ENCODE measurements at regions not wholly inside any gene's neighbourhood (a gene's known extent, or its start where the extent isn't known, plus 50 kb on each side); places are given as distances from the start of the nearest gene placed in this dataset.
A peak's percentile ranks its signal among the peaks of the same experiment; 100 is the strongest.

GRCh38 chr3:103403191-103403590 lies 968.4 kb downstream of the ZPLD1 start:
- DNase-seq (no peak), ATAC-seq (no peak)
- Histone ChIP-seq H3K4me3 (no peak overlapping the region), H3K9me3 (no peaks in the 10 kb centered on the region), H3K27me3 (no peaks in the 10 kb centered on the region), H3K27ac (no peak overlapping the region), H3K36me3 (no peaks in the 10 kb centered on the region), H3K4me1 (no peaks in the 10 kb centered on the region)
- no peak for TF ChIP-seq CTCF (IDR thresholded peaks at IDR 0.05)
- intact Hi-C loops (cut with DNase I) = no loop called here

GRCh38 chr3:103406320-103406850 lies 971.6 kb downstream of the ZPLD1 start:
- intact Hi-C loops (cut with DNase I) = no loop called here
- no peaks in the 10 kb centered on the region for H3K36me3 ChIP-seq
- ATAC-seq = no peak
- no peaks in the 10 kb centered on the region for H3K4me1 ChIP-seq
- no peak for DNase-seq
- H3K4me3 ChIP-seq = no peak overlapping the region
- H3K9me3 ChIP-seq = no peaks in the 10 kb centered on the region
- no peaks in the 10 kb centered on the region for H3K27me3 ChIP-seq
- no peak for TF ChIP-seq CTCF (IDR thresholded peaks at IDR 0.05)
- H3K27ac ChIP-seq = no peak overlapping the region

- peaks cover 0 to 3% of the 10 kb centered on the region in 2 donors for H3K9me3 ChIP-seq
- H3K4me3 ChIP-seq = no peak overlapping the region
- no peak overlapping the region for H3K27ac ChIP-seq
- no peak for TF ChIP-seq CTCF (IDR thresholded peaks at IDR 0.05)
- intact Hi-C loops (cut with DNase I) = no loop called here
- no peaks in the 10 kb centered on the region for H3K4me1 ChIP-seq
- ATAC-seq = no peak
- H3K36me3 ChIP-seq = no peaks in the 10 kb centered on the region
- no peaks in the 10 kb centered on the region for H3K27me3 ChIP-seq
- DNase-seq = peak in 1 of 4 donors; percentile 56
Observed at GRCh38 chr3:103410231-103410630, 975.4 kb downstream of the ZPLD1 start.

- ATAC-seq (no peak), DNase-seq (no peak)
- Histone ChIP-seq H3K4me3 (no peak overlapping the region), H3K27me3 (no peaks in the 10 kb centered on the region), H3K9me3 (peaks cover 0 to 13% of the 10 kb centered on the region in 2 donors), H3K36me3 (no peaks in the 10 kb centered on the region), H3K4me1 (no peaks in the 10 kb centered on the region), H3K27ac (no peak overlapping the region)
- TF ChIP-seq CTCF (IDR thresholded peaks at IDR 0.05) = no peak
- intact Hi-C loops (cut with DNase I) = no loop called here
Observed at GRCh38 chr3:103421460-103421859, 986.6 kb downstream of the ZPLD1 start.

GRCh38 chr3:103437883-103438282 lies 1003.1 kb downstream of the ZPLD1 start:
- DNase-seq (no peak), ATAC-seq (no peak)
- Histone ChIP-seq H3K36me3 (no peaks in the 10 kb centered on the region), H3K27ac (no peak overlapping the region), H3K27me3 (no peaks in the 10 kb centered on the region), H3K9me3 (peaks cover 0 to 3% of the 10 kb centered on the region in 2 donors), H3K4me1 (no peaks in the 10 kb centered on the region), H3K4me3 (no peak overlapping the region)
- intact Hi-C loops (cut with DNase I) = no loop called here
- TF ChIP-seq CTCF (IDR thresholded peaks at IDR 0.05) = no peak

All from left lung (tissue), 4 donors.